ENCODE measurements at regions not wholly inside any gene's neighbourhood (a gene's known extent, or its start where the extent isn't known, plus 50 kb on each side); places are given as distances from the start of the nearest gene placed in this dataset.
A peak's percentile ranks its signal among the peaks of the same experiment; 100 is the strongest.

GRCh38 chr6:139944976-139945375, 570.5 kb upstream of the CITED2 start:
- H3K36me3 ChIP-seq (ENCODE audit: insufficient read depth, low read length), result no peaks in the 10 kb centered on the region
- no peaks in the 10 kb centered on the region for H3K27me3 ChIP-seq (ENCODE audit: insufficient read depth, low read length)
- H2AFZ ChIP-seq (ENCODE audit: low read depth, low read length), result no peak overlapping the region
- H3K4me3 ChIP-seq (ENCODE audit: low read length), result no peak overlapping the region
- peaks cover 26% of the 10 kb centered on the region for H3K4me1 ChIP-seq (ENCODE audit: insufficient read depth, low read length)
- no peaks in the 10 kb centered on the region for H3K9me3 ChIP-seq (ENCODE audit: low read length)

- H2AFZ ChIP-seq (ENCODE audit: low read depth, low read length), result no peak overlapping the region
- H3K4me1 ChIP-seq (ENCODE audit: insufficient read depth, low read length), result peaks cover 32% of the 10 kb centered on the region
- H3K36me3 ChIP-seq (ENCODE audit: insufficient read depth, low read length), result no peaks in the 10 kb centered on the region
- H3K9me3 ChIP-seq (ENCODE audit: low read length), result no peaks in the 10 kb centered on the region
- no peaks in the 10 kb centered on the region for H3K27me3 ChIP-seq (ENCODE audit: insufficient read depth, low read length)
- no peak overlapping the region for H3K4me3 ChIP-seq (ENCODE audit: low read length)
Measured at GRCh38 chr6:139944131-139944530, 569.7 kb upstream of the CITED2 start.

- Histone ChIP-seq H3K4me1 (ENCODE audit: insufficient read depth, low read length) (peaks cover 37% of the 10 kb centered on the region), H3K9me3 (ENCODE audit: low read length) (no peaks in the 10 kb centered on the region), H2AFZ (ENCODE audit: low read depth, low read length) (peak overlapping the region; percentile 5)
Measured at GRCh38 chr6:139943391-139943790, 568.9 kb upstream of the CITED2 start.

GRCh38 chr6:139942331-139942730, 567.9 kb upstream of the CITED2 start:
- no peak overlapping the region for H3K4me3 ChIP-seq (ENCODE audit: low read length)
- H3K36me3 ChIP-seq (ENCODE audit: insufficient read depth, low read length), result no peaks in the 10 kb centered on the region
- H2AFZ ChIP-seq (ENCODE audit: low read depth, low read length), result peak overlapping the region; percentile 38
- H3K27me3 ChIP-seq (ENCODE audit: insufficient read depth, low read length), result no peaks in the 10 kb centered on the region
- peaks cover 44% of the 10 kb centered on the region for H3K4me1 ChIP-seq (ENCODE audit: insufficient read depth, low read length)
- H3K9me3 ChIP-seq (ENCODE audit: low read length), result no peaks in the 10 kb centered on the region

More at GRCh38 chr6:139943391-139943790, 568.9 kb upstream of the CITED2 start:
- Histone ChIP-seq H3K27me3 (ENCODE audit: insufficient read depth, low read length) (no peaks in the 10 kb centered on the region), H3K4me3 (ENCODE audit: low read length) (no peak overlapping the region), H3K36me3 (ENCODE audit: insufficient read depth, low read length) (no peaks in the 10 kb centered on the region)

- Histone ChIP-seq H3K27me3 (ENCODE audit: insufficient read depth, low read length) (no peaks in the 10 kb centered on the region), H3K4me3 (ENCODE audit: low read length) (no peak overlapping the region), H3K36me3 (ENCODE audit: insufficient read depth, low read length) (no peaks in the 10 kb centered on the region), H2AFZ (ENCODE audit: low read depth, low read length) (no peak overlapping the region), H3K4me1 (ENCODE audit: insufficient read depth, low read length) (peaks cover 44% of the 10 kb centered on the region), H3K9me3 (ENCODE audit: low read length) (no peaks in the 10 kb centered on the region)
Measured at GRCh38 chr6:139941826-139942225, 567.4 kb upstream of the CITED2 start.

GRCh38 chr6:139940741-139941729, 566.6 kb upstream of the CITED2 start:
- H3K36me3 ChIP-seq (ENCODE audit: insufficient read depth, low read length), result no peaks in the 10 kb centered on the region
- H2AFZ ChIP-seq (ENCODE audit: low read depth, low read length), result peak overlapping the region; percentile 3
- no peak overlapping the region for H3K4me3 ChIP-seq (ENCODE audit: low read length)
- H3K9me3 ChIP-seq (ENCODE audit: low read length), result no peaks in the 10 kb centered on the region
- peaks cover 44% of the 10 kb centered on the region for H3K4me1 ChIP-seq (ENCODE audit: insufficient read depth, low read length)
- no peaks in the 10 kb centered on the region for H3K27me3 ChIP-seq (ENCODE audit: insufficient read depth, low read length)

- H3K9me3 ChIP-seq (ENCODE audit: low read length), result no peaks in the 10 kb centered on the region
- H3K4me3 ChIP-seq (ENCODE audit: low read length), result no peak overlapping the region
- H3K36me3 ChIP-seq (ENCODE audit: insufficient read depth, low read length), result no peaks in the 10 kb centered on the region
- peaks cover 44% of the 10 kb centered on the region for H3K4me1 ChIP-seq (ENCODE audit: insufficient read depth, low read length)
- peak overlapping the region; percentile 97 for H2AFZ ChIP-seq (ENCODE audit: low read depth, low read length)
- no peaks in the 10 kb centered on the region for H3K27me3 ChIP-seq (ENCODE audit: insufficient read depth, low read length)
Measured at GRCh38 chr6:139939189-139939979, 564.9 kb upstream of the CITED2 start.

GRCh38 chr6:139932671-139933070, 558.2 kb upstream of the CITED2 start:
- no peaks in the 10 kb centered on the region for H3K4me1 ChIP-seq (ENCODE audit: insufficient read depth, low read length)

GRCh38 chr6:139931747-139932146, 557.3 kb upstream of the CITED2 start:
- Histone ChIP-seq H3K36me3 (ENCODE audit: insufficient read depth, low read length) (no peaks in the 10 kb centered on the region), H3K27me3 (ENCODE audit: insufficient read depth, low read length) (no peaks in the 10 kb centered on the region), H3K4me1 (ENCODE audit: insufficient read depth, low read length) (no peaks in the 10 kb centered on the region), H2AFZ (ENCODE audit: low read depth, low read length) (no peak overlapping the region), H3K9me3 (ENCODE audit: low read length) (no peaks in the 10 kb centered on the region), H3K4me3 (ENCODE audit: low read length) (no peak overlapping the region)

More at GRCh38 chr6:139932671-139933070, 558.2 kb upstream of the CITED2 start:
- Histone ChIP-seq H3K4me3 (ENCODE audit: low read length) (no peak overlapping the region), H3K36me3 (ENCODE audit: insufficient read depth, low read length) (no peaks in the 10 kb centered on the region), H3K9me3 (ENCODE audit: low read length) (no peaks in the 10 kb centered on the region), H3K27me3 (ENCODE audit: insufficient read depth, low read length) (no peaks in the 10 kb centered on the region), H2AFZ (ENCODE audit: low read depth, low read length) (peak overlapping the region; percentile 54)

- no peak overlapping the region for H3K4me3 ChIP-seq (ENCODE audit: low read length)
- no peaks in the 10 kb centered on the region for H3K36me3 ChIP-seq (ENCODE audit: insufficient read depth, low read length)
- H3K27me3 ChIP-seq (ENCODE audit: insufficient read depth, low read length), result no peaks in the 10 kb centered on the region
- no peak overlapping the region for H2AFZ ChIP-seq (ENCODE audit: low read depth, low read length)
- no peaks in the 10 kb centered on the region for H3K9me3 ChIP-seq (ENCODE audit: low read length)
- peaks cover 6% of the 10 kb centered on the region for H3K4me1 ChIP-seq (ENCODE audit: insufficient read depth, low read length)
Measured at GRCh38 chr6:139927742-139928305, 553.4 kb upstream of the CITED2 start.

- H3K4me3 ChIP-seq (ENCODE audit: low read length), result no peak overlapping the region
- no peaks in the 10 kb centered on the region for H3K36me3 ChIP-seq (ENCODE audit: insufficient read depth, low read length)
- H3K27me3 ChIP-seq (ENCODE audit: insufficient read depth, low read length), result no peaks in the 10 kb centered on the region
- H3K9me3 ChIP-seq (ENCODE audit: low read length), result no peaks in the 10 kb centered on the region
- peaks cover 6% of the 10 kb centered on the region for H3K4me1 ChIP-seq (ENCODE audit: insufficient read depth, low read length)
- no peak overlapping the region for H2AFZ ChIP-seq (ENCODE audit: low read depth, low read length)
Measured at GRCh38 chr6:139927236-139927635, 552.8 kb upstream of the CITED2 start.

- Histone ChIP-seq H3K27me3 (ENCODE audit: insufficient read depth, low read length) (no peaks in the 10 kb centered on the region), H3K4me1 (ENCODE audit: insufficient read depth, low read length) (peaks cover 6% of the 10 kb centered on the region), H3K4me3 (ENCODE audit: low read length) (no peak overlapping the region), H2AFZ (ENCODE audit: low read depth, low read length) (no peak overlapping the region), H3K36me3 (ENCODE audit: insufficient read depth, low read length) (no peaks in the 10 kb centered on the region), H3K9me3 (ENCODE audit: low read length) (no peaks in the 10 kb centered on the region)
Measured at GRCh38 chr6:139926711-139927110, 552.3 kb upstream of the CITED2 start.

Measured in neuron (in vitro differentiated cells).